ENCODE measurements at regions not wholly inside any gene's neighbourhood (a gene's known extent, or its start where the extent isn't known, plus 50 kb on each side); places are given as distances from the start of the nearest gene placed in this dataset.

DNA sequence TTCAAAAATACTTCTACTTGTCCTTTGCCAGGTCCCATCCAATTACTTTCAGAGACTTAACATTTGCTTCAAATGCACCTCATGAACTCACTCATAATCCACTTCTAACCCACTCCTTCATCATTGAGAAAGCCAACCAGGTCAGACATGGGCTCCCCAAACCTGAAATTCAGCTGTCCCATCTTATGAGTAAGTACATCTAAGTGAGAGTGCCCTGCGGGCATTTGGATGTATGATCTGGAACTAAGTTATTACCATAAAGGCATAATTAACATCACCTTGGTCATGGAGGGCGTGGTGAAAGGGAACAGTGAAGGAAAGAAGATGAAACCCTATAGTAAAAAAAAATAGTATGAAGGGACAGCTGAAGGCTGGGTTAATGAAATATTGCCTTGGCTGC, 896.8 kb downstream of the C6orf118 start (continued):
- TF ChIP-seq, protein P1, sequence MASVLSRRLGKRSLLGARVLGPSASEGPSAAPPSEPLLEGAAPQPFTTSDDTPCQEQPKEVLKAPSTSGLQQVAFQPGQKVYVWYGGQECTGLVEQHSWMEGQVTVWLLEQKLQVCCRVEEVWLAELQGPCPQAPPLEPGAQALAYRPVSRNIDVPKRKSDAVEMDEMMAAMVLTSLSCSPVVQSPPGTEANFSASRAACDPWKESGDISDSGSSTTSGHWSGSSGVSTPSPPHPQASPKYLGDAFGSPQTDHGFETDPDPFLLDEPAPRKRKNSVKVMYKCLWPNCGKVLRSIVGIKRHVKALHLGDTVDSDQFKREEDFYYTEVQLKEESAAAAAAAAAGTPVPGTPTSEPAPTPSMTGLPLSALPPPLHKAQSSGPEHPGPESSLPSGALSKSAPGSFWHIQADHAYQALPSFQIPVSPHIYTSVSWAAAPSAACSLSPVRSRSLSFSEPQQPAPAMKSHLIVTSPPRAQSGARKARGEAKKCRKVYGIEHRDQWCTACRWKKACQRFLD (CRISPR knock-in tag; IDR thresholded peaks at IDR 0.05) = no peak

DNA sequence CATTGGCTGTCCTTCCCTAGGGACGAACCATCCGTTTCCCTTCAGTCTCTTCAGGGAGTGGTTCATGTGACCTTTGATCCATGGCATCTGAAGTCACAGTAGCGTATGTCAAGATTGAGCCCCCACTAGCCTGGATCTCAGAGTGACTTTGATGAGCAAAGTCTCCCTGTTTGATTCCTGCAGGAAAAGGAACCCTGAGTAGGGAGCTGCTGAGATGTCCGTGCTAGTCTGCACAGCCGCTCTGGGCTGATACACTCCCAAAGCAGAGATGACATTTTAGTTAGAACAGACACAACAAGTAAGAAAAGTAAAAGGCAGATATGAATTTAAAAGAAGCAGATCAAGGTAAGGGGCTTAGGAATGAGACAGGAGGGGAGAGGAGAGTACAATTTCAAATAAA, 899.4 kb downstream of the C6orf118 start:
- no TSS peak for BruUV-seq (replicated peaks)
- ATAC-seq (no peak), FAIRE-seq (no peak), DNase-seq (ENCODE audit: extremely low read depth in 1 of 4, low spot score in 3 of 4) (no peak)
- Histone ChIP-seq H3K79me2 (ENCODE audit: control insufficient read depth, insufficient read depth, low read length) (no peaks in the 10 kb centered on the region), H3K4me1 (replicated peaks in 1 of 2; ENCODE audit: control insufficient read depth in 2 of 2, insufficient read depth in 2 of 2, low read length in 2 of 2) (no peaks in the 10 kb centered on the region; a peak in 1 of 5 replicates), H3K36me3 (ENCODE audit: control insufficient read depth, insufficient read depth, low read length) (no peaks in the 10 kb centered on the region), H2AFZ (ENCODE audit: low read depth, low read length) (no peak overlapping the region), H3K9me1 (ENCODE audit: control insufficient read depth, insufficient read depth, low read length) (no peaks in the 10 kb centered on the region), H3K4me2 (ENCODE audit: insufficient read depth, low read length) (no peak overlapping the region), H3K9ac (ENCODE audit: insufficient read depth in 1 of 2, low read depth in 2 of 2, low read length in 2 of 2) (no peak overlapping the region), H3K27me3 (ENCODE audit: control insufficient read depth in 2 of 2, insufficient read depth in 2 of 2, low read length in 2 of 2) (no peaks in the 10 kb centered on the region), H3K27ac (ENCODE audit: extremely low read depth, low read depth, low read length) (no peak overlapping the region), H3K4me3 (no peak overlapping the region), H4K20me1 (replicated peaks; ENCODE audit: control insufficient read depth, insufficient read depth, low read length) (no peaks in the 10 kb centered on the region), H3K9me3 (replicated peaks; ENCODE audit: control insufficient read depth, insufficient read depth, low read depth, low read length) (peaks cover 2% of the 10 kb centered on the region; the same call in 1 of the 2 replicates)
- TF ChIP-seq NR2C1 (IDR thresholded peaks at IDR 0.05) (no peak), NR2C1 (tag; IDR thresholded peaks at IDR 0.05) (peak; percentile 6; the same call in 1 of the 2 replicates), ZNF589 (CRISPR knock-in tag; IDR thresholded peaks at IDR 0.05; ENCODE audit: low read depth) (no peak), BDP1 (IDR thresholded peaks at IDR 0.05; ENCODE audit: insufficient read depth, insufficient read length) (no peak), ZNF586 (CRISPR knock-in tag; conservative IDR thresholded peaks at IDR 0.05) (0 out of 2 replicates have a peak, but pooled peaks have one; percentile 37)
- intact Hi-C loops (cut with micrococcal nuclease) (no loop called here), in situ Hi-C loops (cut with MboI) (no loop called here)
- POLR2A ChIA-PET = no interaction called here
- WGBS (ENCODE audit: insufficient coverage, low coverage, missing lambda C conversion rate) = 10% methylated on average over 5 of the region's 5 CpGs
- CTCF ChIA-PET (ENCODE audit: low intra/inter-chr PET ratio) = no interaction called here

Measured in K562 (cell line).